ENCODE measurements at regions not wholly inside any gene's neighbourhood (a gene's known extent, or its start where the extent isn't known, plus 50 kb on each side); places are given as distances from the start of the nearest gene placed in this dataset.

GRCh38 chr6:155939253-155939652, 483.6 kb upstream of the NOX3 start:
- no peak overlapping the region for H3K4me3 ChIP-seq (ENCODE audit: low read length)
- no peaks in the 10 kb centered on the region for H3F3A ChIP-seq (ENCODE audit: insufficient read depth, low read length, poor library complexity, severe bottlenecking)
- H2AFZ ChIP-seq (ENCODE audit: low read depth, low read length), result no peak overlapping the region
- no peaks in the 10 kb centered on the region for H3K27me3 ChIP-seq (ENCODE audit: insufficient read depth, low read depth, low read length)
- H3K36me3 ChIP-seq (ENCODE audit: insufficient read depth, low read length), result no peaks in the 10 kb centered on the region
- TF ChIP-seq EZH2 (IDR thresholded peaks at IDR 0.05; ENCODE audit: borderline replicate concordance, insufficient read depth, low read length, poor library complexity, severe bottlenecking) (no peak), POLR2AphosphoS5 (IDR thresholded peaks at IDR 0.05) (no peak), TAF1 (IDR thresholded peaks at IDR 0.05; ENCODE audit: low read depth) (no peak), RAD21 (conservative IDR thresholded peaks at IDR 0.05) (no peak), CTCF (IDR thresholded peaks at IDR 0.05; ENCODE audit: poor library complexity, severe bottlenecking) (no peak), MXI1 (conservative IDR thresholded peaks at IDR 0.05; ENCODE audit: poor library complexity, severe bottlenecking) (no peak), EP300 (conservative IDR thresholded peaks at IDR 0.05; ENCODE audit: poor library complexity, severe bottlenecking) (no peak), SMC3 (conservative IDR thresholded peaks at IDR 0.05; ENCODE audit: poor library complexity) (no peak), REST (IDR thresholded peaks at IDR 0.05; ENCODE audit: borderline replicate concordance) (no peak)
- H3K4me2 ChIP-seq (ENCODE audit: low read length), result no peak overlapping the region
- H3K9ac ChIP-seq (ENCODE audit: low read length), result no peak overlapping the region
- no peaks in the 10 kb centered on the region for H3K9me3 ChIP-seq (ENCODE audit: low read length)
- H3K9me2 ChIP-seq (ENCODE audit: insufficient read depth, low read length), result no peaks in the 10 kb centered on the region
- H3K27ac ChIP-seq (ENCODE audit: low read length), result no peak overlapping the region
- H4K20me1 ChIP-seq (ENCODE audit: insufficient read depth), result no peaks in the 10 kb centered on the region
- no peaks in the 10 kb centered on the region for H3K79me2 ChIP-seq (replicated peaks; ENCODE audit: insufficient read depth, low read length)

GRCh38 chr6:155936551-155936950, 480.9 kb upstream of the NOX3 start:
- no peak overlapping the region for H3K4me2 ChIP-seq (ENCODE audit: low read length)

More at GRCh38 chr6:155936551-155936950, 480.9 kb upstream of the NOX3 start:
- no peak overlapping the region for H3K27ac ChIP-seq (ENCODE audit: low read length)
- no peak overlapping the region for H2AFZ ChIP-seq (ENCODE audit: low read depth, low read length)
- no peaks in the 10 kb centered on the region for H3K9me3 ChIP-seq (ENCODE audit: low read length)
- H4K20me1 ChIP-seq (ENCODE audit: insufficient read depth), result no peaks in the 10 kb centered on the region
- H3K4me3 ChIP-seq (ENCODE audit: low read length), result no peak overlapping the region
- H3K9ac ChIP-seq (ENCODE audit: low read length), result no peak overlapping the region
- TF ChIP-seq POLR2AphosphoS5 (IDR thresholded peaks at IDR 0.05) (no peak), EZH2 (IDR thresholded peaks at IDR 0.05; ENCODE audit: borderline replicate concordance, insufficient read depth, low read length, poor library complexity, severe bottlenecking) (no peak), RAD21 (conservative IDR thresholded peaks at IDR 0.05) (no peak), EP300 (conservative IDR thresholded peaks at IDR 0.05; ENCODE audit: poor library complexity, severe bottlenecking) (no peak), REST (IDR thresholded peaks at IDR 0.05; ENCODE audit: borderline replicate concordance) (no peak), MXI1 (conservative IDR thresholded peaks at IDR 0.05; ENCODE audit: poor library complexity, severe bottlenecking) (no peak), CTCF (IDR thresholded peaks at IDR 0.05; ENCODE audit: poor library complexity, severe bottlenecking) (no peak)
- H3K9me2 ChIP-seq (ENCODE audit: insufficient read depth, low read length), result no peaks in the 10 kb centered on the region
- H3K79me2 ChIP-seq (replicated peaks; ENCODE audit: insufficient read depth, low read length), result no peaks in the 10 kb centered on the region
- no peaks in the 10 kb centered on the region for H3K27me3 ChIP-seq (ENCODE audit: insufficient read depth, low read depth, low read length)
- H3K36me3 ChIP-seq (ENCODE audit: insufficient read depth, low read length), result no peaks in the 10 kb centered on the region
- H3F3A ChIP-seq (ENCODE audit: insufficient read depth, low read length, poor library complexity, severe bottlenecking), result no peaks in the 10 kb centered on the region

Data from neural cell (in vitro differentiated cells).